ENCODE measurements at regions not wholly inside any gene's neighbourhood (a gene's known extent, or its start where the extent isn't known, plus 50 kb on each side); places are given as distances from the start of the nearest gene placed in this dataset.
A peak's percentile ranks its signal among the peaks of the same experiment; 100 is the strongest.
"Not testable (repeated sequence)": the region's sequence is repeated elsewhere in the genome, so short reads cannot be mapped to it uniquely, and the experiment has no call there.

DNA sequence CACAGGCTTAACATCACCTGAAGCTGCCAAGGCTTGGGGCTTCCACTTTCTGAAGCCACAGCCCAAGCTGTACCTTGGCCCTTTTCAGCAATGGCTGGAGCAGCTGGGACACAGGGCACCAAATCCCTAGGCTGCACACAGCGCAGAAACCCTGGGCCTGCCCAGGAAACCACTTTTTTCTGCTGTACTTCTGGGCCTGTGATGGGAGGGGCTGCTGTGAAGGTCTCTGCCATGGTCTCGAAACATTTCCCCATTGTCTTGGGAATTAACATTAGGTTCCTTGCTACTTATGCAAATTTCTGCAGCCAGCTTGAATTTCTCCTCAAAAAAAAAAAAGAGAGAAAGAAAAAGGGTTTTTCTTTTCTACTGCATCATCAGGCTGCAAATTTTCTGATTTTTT, 219.1 kb downstream of the RPL10L start:
- no peak for DNase-seq

DNA sequence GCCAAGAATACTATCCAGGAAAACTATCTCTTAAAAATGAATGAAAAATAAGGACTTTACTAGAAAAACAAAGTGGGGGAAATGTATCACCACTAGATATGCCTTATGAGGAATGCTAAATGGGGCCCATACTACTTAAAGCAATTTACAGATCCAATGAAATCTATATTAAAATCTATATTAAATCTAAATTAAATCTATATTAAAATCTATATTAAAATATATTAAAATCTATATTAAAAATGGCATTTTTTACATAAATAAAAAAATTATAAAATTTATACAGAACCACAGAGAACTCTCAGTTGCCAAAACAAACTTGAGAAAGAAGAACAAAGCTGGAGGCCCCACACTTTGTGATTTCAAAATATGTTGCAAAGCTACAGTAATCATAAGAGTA, 234.5 kb downstream of the RPL10L start:
- no peak for DNase-seq

DNA sequence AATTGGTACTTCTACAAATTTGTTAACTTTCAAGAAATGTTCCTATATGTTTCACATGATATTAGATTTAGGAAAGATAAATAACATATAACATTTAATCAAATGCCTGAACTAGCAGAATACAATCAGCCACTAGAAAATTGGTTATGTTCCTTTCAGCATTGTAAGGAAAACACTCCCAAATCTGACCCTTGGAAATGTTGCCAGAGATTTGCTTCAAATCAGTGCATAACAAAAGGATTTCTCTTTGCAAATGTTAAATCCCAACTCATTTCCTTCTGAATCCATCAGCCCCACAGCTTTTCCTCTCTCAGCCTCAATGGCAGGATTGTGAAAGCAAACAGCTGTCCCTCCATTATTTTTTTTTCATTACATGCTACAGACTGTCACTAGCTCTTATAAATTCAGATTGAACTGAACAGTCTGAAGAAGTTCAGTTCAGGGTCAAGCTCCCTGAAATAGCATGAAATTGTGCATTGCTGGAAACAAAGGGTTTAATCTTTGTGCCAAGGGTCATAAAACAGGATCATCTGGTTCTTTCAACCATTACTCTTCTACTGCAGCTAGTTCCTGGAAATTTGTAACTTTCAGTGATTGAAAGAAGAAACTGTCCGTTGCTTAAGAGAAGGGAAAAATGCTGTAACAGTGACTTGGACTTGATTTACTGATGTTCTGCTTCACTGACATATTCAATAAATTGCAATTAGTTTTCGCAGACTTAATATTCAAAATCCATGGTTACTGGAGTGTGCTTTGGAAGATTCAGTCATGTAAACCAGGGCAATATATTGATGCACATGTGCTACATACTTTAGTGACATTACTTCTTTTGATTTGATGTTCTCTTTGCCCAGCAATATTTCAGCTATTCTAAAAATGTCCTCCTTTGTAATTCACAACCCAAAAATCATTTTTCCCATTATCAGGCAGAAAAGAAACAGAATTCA, 246.4 kb downstream of the RPL10L start:
- DNase-seq = no peak

DNA sequence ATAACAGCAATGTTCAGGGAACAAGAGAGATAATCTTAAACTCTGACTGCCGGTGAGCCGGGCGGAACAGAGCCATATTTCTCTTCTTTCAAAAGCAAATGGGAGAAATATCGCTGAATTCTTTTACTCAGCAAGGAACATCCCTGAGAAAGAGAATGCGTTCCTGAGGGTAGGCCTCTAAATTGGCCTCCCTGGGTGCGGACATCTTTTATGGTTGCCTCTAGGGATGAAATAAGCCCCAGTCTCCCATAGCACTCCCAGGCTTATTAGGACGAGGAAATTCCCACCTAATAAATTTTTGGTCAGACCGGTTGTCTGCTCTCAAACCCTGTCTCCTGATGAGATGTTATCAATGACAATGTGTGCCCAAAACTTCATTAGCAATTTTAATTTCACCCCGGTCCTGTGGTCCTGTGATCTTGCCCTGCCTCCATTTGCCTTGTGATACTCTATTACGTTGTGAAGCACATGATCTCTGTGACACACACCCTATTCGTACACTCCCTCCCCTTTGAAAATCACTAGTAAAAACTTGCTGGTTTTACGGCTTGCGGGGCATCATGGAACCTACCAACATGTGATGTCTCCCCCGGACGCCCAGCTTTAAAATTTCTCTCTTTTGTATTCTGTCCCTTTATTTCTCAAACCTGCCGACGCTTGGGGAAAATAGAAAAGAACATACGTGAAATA, 249.4 kb downstream of the RPL10L start:
- DNase-seq = not testable (repeated sequence)

DNA sequence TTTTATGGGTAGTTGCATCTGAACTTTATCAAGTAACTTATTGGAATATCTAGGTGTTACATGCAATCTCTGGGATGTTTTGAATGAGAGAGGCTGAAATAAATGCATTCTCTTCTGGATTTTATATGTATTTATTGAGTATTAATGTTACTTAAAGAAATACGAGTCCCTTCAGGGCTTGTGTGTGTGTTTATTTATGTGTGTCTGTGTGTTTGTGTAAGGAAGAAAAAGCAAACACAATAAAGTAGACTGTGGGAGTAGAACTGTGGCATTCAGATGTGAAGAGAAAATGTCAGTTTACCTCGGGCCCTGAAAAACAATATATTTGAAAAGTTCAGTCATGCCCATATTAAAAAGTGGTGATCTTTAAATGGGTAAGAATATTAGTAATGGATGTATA, 250.5 kb downstream of the RPL10L start:
- DNase-seq = no peak

DNA sequence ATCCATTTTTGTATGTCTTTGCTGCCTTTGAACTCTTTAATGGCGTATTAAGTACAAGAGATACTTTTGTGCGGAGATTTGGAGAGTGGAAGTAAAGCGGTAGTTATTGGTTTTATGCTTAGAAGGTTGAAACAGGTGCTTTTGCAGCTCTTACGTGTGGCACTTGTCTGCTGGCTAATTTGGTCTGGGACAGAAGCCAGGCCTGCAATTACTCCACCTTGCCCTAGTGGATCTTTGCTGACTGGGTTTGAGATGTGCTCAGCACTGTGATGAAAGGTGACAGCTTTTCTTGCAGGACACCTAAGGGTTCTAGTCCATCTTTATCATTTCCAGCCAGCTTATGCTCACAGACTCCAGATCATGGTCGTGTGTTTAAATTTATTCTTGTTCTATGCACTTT, 252.5 kb downstream of the RPL10L start:
- no peak for DNase-seq

DNA sequence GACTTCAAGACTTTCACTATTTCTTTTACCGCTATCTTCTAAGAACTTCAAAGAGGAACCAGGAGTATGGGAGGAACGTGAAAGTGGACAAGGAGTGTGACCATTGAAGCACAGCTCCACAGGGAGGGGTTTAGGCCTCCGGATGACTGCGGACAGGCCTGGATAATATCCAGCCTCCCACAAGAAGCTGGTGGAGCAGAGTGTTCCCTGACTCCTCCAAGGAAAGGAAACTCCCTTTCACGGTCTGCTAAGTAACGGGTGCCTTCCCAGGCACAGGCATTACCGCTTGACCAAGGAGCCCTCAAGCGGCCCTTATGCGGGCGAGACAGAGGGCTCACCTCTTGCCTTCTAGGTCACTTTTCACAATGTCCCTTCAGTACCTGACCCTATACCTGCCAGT, 267.0 kb downstream of the RPL10L start:
- no peak for DNase-seq

DNA sequence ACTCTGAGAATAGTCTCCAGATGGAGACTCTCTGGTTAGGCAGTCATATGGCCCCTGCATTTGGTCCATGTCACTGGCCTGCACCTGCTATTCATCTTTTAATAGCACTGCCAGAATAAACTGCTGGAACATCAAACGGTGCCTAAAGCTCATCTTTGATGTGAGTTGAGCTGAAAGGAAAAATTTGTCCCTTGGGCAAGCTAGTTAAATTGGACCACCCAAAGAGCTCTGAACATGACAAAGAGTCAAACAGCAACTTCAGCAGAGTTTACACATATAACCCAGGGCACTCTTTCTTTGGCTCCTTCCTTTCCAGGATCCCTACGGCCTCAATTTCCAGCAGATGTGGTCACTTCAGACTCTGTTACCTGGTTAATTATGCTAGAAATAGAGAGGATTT, 269.9 kb downstream of the RPL10L start:
- no peak for DNase-seq

DNA sequence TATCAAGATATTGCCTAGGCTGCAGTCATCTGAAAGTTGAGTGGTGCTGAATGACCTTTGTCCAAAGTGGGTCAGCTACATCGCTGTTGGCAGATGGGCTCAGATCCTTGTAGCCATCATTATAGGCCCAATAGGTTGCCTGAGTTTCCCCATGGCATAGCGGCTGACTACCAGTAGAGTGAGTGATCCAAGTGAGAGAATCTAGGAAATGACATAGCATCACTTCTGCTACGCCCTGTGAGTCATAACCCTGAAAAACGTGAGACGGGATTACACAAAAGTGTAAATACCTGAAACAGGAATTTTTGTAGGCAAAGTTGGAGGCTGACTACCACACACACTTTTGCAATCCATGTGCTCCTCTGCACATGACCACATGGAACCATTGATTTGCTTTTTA, 273.3 kb downstream of the RPL10L start:
- DNase-seq = no peak

DNA sequence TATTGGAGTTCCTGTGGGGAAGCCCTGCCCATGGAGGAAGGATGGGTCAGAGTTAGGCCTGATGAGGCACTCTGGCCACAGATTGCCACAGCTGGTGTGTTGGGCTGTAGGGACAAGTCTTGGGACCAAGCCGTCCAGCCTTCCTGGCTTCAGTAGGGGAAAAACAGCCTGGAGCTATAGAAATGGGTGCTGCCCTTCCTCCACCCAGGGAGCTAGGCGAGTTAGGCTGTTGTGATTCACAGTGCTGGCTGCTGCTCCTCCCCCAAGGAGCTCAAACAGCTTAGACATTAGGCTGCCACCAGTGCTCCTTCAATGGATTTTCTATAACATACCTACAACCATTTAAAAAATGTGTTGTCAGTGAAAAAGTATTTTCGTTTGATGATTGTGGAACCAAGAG, 274.3 kb downstream of the RPL10L start:
- DNase-seq = no peak

DNA sequence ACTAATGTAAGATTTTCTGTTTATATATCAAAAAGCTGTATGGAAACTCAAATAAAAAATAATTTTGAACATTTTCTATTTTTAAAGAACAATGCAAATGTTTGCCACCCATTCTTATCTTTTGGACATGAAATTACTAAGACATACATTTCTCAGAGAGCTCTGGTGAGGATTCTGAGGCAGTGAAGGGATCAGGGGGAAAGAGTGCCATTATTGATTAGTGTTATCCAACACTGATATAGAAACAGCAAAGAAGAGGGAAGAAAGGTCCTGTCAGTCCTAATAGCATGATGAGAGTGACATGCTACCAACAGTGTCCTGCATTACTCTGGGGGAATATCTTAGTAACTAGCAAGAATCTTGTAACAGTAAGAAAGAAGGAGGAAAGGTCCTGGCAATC, 282.2 kb downstream of the RPL10L start:
- no peak for DNase-seq

DNA sequence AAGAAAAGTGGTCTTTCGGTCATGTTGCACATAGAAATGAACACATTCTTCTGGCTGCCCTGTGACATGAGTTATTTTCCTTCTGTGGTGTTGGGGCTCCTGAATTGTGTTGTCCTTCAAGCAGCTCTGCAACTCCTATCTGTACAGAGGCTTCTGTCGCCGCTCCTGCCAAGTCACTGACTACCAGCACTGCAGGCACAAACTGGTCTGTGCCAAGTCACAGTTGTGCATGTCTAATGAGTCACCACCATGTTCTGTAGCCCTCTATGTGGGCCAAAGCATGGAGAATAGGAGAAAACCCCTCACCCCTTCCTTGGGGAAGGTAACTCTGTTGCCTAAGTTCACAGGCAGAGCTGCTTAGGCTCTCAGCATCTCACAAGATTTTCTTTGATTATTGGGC, 283.3 kb downstream of the RPL10L start:
- no peak for DNase-seq

DNA sequence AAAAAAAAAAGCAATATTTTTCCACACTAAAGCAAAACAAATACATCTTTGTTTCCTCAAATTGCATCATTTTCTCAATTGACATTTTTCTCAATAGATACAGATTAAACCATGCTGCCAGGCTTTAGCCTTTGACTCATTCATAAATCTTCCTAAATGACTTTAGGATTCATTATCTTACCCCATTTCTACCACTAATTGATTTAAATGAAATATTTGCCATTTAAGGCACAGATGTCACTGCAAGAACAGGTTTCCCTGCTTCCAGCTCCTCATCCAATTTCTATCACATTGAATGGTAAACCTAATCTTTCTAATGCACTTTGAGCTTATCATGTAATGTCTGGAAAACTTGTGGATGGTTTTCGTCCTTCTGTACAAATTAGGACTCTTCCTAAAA, 298.7 kb downstream of the RPL10L start:
- DNase-seq = no peak

DNA sequence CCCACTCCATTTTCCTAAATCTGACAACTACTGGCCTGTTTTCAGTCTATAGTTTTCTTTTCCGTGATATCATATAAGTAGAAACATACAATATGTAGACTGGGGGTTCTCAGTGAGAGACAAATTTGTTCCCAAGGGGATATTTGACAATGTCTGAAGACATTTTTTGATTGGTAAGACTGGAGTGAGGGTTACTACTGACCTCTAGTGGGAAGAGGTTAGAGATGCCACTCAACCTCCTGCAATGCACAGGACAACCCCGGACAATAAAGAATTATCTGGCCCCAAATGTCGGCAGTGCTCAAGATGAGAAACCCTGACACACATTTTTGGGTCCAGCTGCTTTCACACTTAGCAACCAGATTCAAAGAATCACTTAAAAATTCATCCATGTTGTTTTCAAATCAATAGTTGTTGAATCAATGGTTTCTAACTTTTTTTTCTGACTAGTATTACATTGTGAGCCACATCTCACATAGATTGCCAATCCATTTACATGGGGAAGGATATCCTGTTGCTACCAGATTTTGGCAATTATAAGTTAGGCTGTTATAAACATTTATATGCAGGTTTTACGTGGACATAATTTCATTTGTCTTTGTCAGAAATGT, 307.1 kb downstream of the RPL10L start:
- peak; percentile 8 for DNase-seq

DNA sequence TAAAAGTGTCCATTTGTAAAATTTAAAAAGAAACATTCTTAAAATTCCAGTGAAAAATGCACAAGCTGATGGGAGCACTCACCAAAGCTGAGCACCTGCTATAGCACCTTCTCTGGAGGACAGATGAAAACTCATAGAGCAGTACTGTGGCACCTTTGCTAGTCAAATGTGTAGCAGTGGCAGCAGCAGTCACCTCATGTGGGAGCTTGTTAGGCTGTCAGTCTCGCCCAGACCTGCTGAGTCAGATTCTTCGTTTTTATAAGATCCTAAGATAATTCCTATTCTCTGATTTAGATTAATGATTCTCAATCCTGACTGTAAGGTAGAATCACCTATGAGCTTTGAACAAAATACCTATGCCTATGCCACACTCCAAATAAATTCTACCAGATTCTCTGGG, 325.8 kb downstream of the RPL10L start:
- DNase-seq = no peak

DNA sequence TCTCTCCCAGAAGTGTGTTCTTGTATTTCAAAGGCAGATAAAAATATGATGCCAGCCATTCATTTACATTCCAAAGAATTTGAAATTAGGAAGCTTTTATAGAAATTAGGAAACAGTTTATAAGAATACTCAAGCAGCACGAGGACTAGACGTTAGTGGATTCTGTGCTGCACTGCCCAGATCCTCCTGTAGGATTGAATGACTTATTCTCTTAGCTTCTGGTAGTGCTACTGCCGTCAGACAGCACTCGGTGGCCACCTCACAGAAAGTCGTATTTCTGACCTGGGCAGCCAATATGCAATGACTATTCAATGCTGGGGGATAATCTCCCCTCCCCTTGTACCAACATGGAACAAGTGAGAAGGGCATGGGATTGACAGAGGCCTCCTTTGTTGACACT, 326.4 kb downstream of the RPL10L start:
- DNase-seq = no peak

DNA sequence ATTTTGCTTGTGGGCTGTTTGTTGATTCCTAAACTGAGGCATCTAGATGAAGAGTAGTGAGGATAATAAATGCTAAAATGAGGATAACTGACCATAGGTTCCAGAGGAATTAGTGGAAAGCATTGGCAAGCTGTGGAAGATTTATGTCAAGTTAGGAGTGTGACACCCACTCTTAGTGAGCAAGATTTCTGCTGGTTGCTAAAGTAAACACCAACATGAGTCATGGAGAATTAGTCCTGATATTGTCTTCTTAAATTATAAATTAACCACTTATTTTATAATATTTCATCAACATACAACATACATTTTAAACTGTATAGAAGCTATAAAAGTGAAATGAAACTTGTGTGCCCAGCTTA, 328.2 kb downstream of the RPL10L start:
- DNase-seq = no peak

DNA sequence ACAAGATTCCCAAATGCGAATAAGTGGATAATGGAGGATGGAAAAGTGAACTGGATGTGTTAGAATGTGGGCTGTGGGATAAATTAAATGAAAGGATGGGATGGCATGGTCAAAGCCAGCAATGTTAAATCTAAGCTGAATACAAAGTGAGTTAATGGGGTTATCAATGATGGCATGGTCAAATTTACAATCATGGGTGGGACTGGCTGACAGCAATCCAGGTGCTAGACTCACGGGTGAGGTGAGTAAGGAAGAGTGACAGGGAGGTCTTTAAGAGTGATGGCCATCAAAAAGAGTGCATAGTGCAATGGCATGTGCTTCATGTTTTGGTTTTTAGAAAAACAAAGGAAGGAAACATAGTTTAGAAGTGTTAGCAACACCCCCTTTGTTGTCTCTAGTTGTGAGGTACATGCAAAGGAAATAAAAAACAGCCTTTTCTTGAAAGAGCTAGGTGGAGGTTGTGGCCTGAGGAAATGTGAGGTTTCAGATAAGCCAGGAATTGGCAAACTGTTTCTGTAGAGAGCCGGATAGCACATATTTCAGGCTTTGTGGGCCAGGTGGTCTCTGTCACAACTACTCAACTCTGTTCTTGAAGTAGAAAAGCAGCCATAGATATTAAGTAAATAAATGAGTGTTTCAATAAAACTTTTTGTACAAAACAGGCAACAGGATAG, 328.7 kb downstream of the RPL10L start:
- DNase-seq = no peak

DNA sequence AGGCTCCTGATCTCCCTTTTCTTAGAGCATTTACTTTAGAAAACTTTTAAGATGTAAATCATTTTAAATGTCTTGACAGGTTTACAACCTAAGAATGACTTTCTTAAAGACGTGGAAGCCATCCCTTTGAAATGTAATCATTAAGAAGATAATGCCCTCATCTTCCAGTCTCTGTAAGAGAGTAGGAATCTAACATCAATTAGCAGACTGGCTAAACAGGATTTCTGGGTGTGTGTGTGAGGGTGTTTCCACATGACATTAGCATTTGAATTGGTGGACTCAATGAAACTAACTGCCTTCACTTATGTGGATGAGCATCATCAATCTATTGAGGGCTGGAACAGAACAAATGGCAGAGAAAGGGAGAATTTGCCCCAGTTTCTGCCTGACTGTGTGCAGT, 329.5 kb downstream of the RPL10L start:
- DNase-seq = no peak

DNA sequence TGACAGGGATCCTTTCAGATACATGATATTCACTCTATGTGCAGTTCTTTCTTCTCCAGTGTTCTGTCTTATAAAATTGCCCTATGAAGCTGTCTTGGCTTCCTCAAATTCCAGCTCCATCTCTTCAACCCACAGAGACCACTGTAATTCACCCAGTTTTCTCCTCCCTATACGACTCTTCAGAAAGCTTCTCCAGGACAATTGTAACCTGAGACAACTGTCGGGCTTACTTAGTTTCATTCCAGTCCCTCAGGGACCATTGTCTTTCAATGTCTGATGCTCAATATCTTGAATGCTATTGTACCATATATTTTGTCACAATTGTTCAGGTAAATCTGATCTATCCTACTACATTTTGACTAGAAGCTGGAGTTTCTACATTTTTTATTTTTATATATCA, 345.3 kb downstream of the RPL10L start:
- no peak for DNase-seq

DNA sequence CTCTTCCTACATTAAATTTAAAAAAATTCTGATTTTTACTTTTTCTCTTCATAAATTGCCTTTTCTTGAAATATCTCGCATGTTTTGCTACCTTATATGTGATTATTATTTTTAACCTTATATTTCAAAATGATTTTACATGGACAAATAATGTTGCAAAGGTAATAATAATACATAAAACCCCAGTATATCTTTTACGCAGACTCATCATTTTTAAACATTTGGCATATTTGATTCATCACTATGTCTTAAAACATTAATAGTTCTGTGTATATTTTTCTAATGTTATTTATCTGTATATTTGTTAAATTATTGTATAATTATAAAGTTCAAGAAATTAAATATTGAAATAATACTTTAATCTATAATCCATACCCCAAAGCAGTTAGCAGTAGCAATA, 350.8 kb downstream of the RPL10L start:
- DNase-seq = no peak

DNA sequence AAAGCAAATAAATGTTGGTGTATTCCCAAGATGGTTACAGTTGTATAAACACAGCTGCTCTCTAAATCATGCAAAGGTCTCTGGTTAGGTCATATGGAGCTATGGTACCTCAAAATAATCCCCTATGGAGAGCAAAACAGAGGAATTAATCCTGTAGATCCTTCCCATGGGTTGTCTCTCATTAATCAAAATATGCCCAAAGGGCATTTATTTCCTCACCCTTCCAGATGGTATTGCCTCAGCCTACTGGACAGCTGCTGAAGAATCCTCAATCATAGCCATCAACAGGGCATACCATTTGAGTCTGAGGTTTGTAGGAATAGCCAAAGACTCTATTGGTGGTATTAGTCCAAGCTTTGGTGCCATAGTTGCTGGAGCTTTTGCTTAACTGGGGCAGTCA, 360.9 kb downstream of the RPL10L start:
- DNase-seq = no peak

DNA sequence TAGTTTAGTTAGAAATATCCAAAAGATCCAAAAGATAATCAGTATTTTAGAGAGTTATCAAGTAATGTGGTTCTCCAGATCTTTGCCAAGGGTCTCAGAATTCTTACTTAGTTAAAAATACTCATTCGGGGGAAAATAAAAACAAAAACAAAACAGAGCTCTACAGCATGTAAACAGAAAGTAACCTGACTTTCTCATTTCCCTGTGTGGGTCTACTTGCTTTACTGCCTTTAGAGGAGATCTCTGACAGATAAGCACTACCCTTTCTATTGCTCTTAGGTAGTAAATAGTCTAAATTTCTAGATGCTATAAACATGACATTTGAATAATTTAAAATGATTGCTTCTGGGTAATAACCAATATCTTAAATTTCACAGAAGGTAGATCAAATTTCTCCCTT, 371.8 kb downstream of the RPL10L start:
- no peak for DNase-seq

DNA sequence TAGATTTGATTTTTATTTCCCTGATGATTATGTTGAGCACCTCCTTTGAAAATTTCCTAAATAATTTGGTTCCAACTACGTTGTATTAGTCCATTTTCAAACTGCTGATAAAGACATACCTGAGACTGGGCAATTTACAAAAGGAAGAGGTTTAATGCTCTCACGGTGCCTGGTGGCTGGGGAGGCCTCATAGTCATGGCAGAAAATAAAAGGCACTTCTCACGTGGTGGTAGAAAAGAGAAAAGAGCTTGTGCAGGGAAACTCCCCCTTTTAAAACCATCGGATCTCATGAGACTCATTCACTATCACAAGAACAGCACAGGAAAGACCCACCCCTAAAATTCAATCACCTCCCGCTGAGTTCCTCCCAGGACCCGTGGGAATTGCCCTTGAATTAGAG, 372.3 kb downstream of the RPL10L start:
- no peak for DNase-seq

Measured in MV-4-11 (cell line).